GM18511 (cell line): ENCODE measurements at regions not wholly inside any gene's neighbourhood (a gene's known extent, or its start where the extent isn't known, plus 50 kb on each side); places are given as distances from the start of the nearest gene placed in this dataset.

Source experiments
- ATAC-seq: cut with Tn5 transposase; IDR thresholded peaks from one replicate; pipeline ENCODE4 v1.9.1; 2021; ENCODE audit warnings: mild to moderate bottlenecking, moderate library complexity; ENCODE audit not compliant: unreplicated experiment

- ATAC-seq, result no peak
These were observed 341.5 kb upstream of the PKDCC start for GRCh38 chr2:41706286-41706685.

- no peak for ATAC-seq
These were observed 339.9 kb upstream of the PKDCC start for GRCh38 chr2:41707790-41708451.

GRCh38 chr2:41709702-41710599, 337.9 kb upstream of the PKDCC start:
- ATAC-seq, result peak; percentile 38

- no peak for ATAC-seq
These were observed 336.9 kb upstream of the PKDCC start for GRCh38 chr2:41710944-41711343.

- no peak for ATAC-seq
These were observed 336.1 kb upstream of the PKDCC start for GRCh38 chr2:41711736-41712135.

GRCh38 chr2:41716497-41716896, 331.3 kb upstream of the PKDCC start:
- no peak for ATAC-seq

GRCh38 chr2:41717839-41718238, 330.0 kb upstream of the PKDCC start:
- ATAC-seq, result peak; percentile 51

- ATAC-seq, result no peak
These were observed 329.1 kb upstream of the PKDCC start for GRCh38 chr2:41718705-41719104.

GRCh38 chr2:41719756-41720155, 328.1 kb upstream of the PKDCC start:
- ATAC-seq, result no peak

GRCh38 chr2:41720331-41721251, 327.2 kb upstream of the PKDCC start:
- ATAC-seq, result peak; percentile 74

- ATAC-seq, result no peak
These were observed 325.0 kb upstream of the PKDCC start for GRCh38 chr2:41722668-41723369.

- ATAC-seq, result no peak
These were observed 324.3 kb upstream of the PKDCC start for GRCh38 chr2:41723526-41723925.

GRCh38 chr2:41724465-41724864, 323.4 kb upstream of the PKDCC start:
- ATAC-seq, result no peak

- ATAC-seq, result no peak
These were observed 321.9 kb upstream of the PKDCC start for GRCh38 chr2:41725901-41726300.

GRCh38 chr2:41726364-41726763, 321.5 kb upstream of the PKDCC start:
- no peak for ATAC-seq

- ATAC-seq, result no peak
These were observed 320.7 kb upstream of the PKDCC start for GRCh38 chr2:41727152-41727551.

- ATAC-seq, result no peak
These were observed 320.1 kb upstream of the PKDCC start for GRCh38 chr2:41727711-41728110.

- ATAC-seq, result no peak
These were observed 319.0 kb upstream of the PKDCC start for GRCh38 chr2:41728788-41729338.

- no peak for ATAC-seq
These were observed 317.9 kb upstream of the PKDCC start for GRCh38 chr2:41729800-41730364.

GRCh38 chr2:41735006-41735405, 312.8 kb upstream of the PKDCC start:
- ATAC-seq, result no peak
